H1 (cell line): ENCODE measurements at regions not wholly inside any gene's neighbourhood (a gene's known extent, or its start where the extent isn't known, plus 50 kb on each side); places are given as distances from the start of the nearest gene placed in this dataset.

Experiments used
- CEBPB ChIP-seq: IDR thresholded peaks from 2 replicates; pipeline ENCODE4 v1.6.1; 2012; ENCODE audit warnings: low read depth, low read length

DNA sequence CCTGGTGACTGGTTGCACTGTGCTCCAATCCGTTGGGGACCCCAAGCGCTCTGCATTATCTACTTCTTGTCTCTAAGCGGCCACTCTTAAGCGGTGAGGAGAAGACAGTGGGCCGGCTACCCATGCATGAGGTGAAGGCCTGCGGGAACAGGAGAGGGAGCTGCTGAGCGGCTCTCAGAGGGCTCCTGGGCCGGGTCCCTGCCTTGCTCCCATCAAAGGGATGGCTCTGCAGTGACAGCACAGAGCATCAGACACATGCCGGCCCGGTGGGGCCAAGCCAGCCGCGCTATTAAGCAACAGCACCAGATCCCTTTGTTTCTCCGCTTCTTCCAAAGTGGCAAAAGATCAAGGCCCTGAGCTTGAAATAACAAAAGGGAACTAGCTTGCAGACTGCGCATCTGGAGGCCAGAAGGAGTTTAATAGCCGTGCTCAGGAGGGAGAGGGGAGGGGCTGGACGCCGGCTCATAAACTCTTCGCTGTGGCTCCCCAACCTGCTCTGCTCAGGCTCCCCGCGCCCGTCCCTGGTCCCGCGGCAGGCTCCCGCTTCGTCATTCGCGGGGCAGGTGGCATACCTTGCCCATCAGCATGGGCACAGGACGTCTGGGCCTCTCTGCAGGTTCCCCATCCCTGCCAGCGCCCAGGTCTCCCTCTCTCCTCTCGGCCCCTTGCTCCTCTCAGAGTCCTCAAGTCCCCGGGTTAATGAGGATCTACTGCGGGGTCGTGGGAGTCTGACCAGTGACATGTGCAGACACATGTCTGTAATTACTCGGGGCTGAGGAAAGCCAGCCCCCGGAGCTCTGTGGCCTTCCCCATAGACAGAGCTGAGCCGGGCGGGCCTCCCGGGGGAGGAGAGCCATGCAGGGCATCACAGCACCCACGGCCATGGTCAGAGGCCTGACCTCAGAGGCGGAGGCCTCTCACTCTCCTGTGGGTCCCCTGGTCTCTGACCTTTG lies 96.7 kb downstream of the ASB1 start (continued):
- peak; percentile 57 for TF ChIP-seq CEBPB
